Choroid plexus epithelial cell (primary cell): ENCODE measurements at regions not wholly inside any gene's neighbourhood (a gene's known extent, or its start where the extent isn't known, plus 50 kb on each side); places are given as distances from the start of the nearest gene placed in this dataset.

Experiments used
- DNase-seq: peaks from one replicate; pipeline ENCODE4 v3.0.0-alpha.2; 2010; ENCODE audit warnings: low read depth
- H3K4me3 ChIP-seq: 2 replicates; pipeline ENCODE4 v1.5.1; 2011; ENCODE audit warnings: low read depth, mild to moderate bottlenecking, control low read depth, low read length, moderate library complexity
- TF ChIP-seq, protein P1 (sequence below): conservative IDR thresholded peaks from 2 replicates; pipeline ENCODE4 v1.5.1; 2011; ENCODE audit warnings: low read depth, mild to moderate bottlenecking, control low read depth, inconsistent platforms, low read length, moderate library complexity

DNA sequence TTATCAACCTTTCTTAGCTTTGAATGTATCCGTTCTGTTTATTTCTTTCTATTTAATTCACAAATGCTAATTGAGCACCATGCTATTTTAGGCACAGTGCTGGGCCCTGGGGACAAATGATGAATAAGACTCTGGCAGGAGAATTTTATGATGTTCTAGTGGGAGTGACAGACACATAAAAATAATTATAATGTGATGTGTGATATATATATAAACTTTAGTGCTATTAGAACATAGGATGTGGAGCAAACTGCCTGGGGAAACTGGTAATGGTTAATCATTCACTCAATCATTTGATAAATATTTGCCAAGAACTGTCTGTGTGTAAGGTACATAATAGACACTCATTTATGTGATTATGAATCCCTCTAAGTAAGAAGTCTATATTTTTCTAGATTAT, 50.7 kb upstream of the FRY start:
- TF ChIP-seq, protein P1, sequence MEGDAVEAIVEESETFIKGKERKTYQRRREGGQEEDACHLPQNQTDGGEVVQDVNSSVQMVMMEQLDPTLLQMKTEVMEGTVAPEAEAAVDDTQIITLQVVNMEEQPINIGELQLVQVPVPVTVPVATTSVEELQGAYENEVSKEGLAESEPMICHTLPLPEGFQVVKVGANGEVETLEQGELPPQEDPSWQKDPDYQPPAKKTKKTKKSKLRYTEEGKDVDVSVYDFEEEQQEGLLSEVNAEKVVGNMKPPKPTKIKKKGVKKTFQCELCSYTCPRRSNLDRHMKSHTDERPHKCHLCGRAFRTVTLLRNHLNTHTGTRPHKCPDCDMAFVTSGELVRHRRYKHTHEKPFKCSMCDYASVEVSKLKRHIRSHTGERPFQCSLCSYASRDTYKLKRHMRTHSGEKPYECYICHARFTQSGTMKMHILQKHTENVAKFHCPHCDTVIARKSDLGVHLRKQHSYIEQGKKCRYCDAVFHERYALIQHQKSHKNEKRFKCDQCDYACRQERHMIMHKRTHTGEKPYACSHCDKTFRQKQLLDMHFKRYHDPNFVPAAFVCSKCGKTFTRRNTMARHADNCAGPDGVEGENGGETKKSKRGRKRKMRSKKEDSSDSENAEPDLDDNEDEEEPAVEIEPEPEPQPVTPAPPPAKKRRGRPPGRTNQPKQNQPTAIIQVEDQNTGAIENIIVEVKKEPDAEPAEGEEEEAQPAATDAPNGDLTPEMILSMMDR = no peak
- no peak overlapping the region for H3K4me3 ChIP-seq
- DNase-seq = no peak
